HG03095 (cell line): ENCODE measurements at regions not wholly inside any gene's neighbourhood (a gene's known extent, or its start where the extent isn't known, plus 50 kb on each side); places are given as distances from the start of the nearest gene placed in this dataset.

Experiments
- ATAC-seq: cut with Tn5 transposase; IDR thresholded peaks from one replicate; pipeline ENCODE4 v1.9.1; 2021; ENCODE audit warnings: moderate library complexity; ENCODE audit not compliant: unreplicated experiment

GRCh38 chr17:69943058-69943457 lies 132.0 kb upstream of the KCNJ16 start:
- ATAC-seq, result no peak

DNA sequence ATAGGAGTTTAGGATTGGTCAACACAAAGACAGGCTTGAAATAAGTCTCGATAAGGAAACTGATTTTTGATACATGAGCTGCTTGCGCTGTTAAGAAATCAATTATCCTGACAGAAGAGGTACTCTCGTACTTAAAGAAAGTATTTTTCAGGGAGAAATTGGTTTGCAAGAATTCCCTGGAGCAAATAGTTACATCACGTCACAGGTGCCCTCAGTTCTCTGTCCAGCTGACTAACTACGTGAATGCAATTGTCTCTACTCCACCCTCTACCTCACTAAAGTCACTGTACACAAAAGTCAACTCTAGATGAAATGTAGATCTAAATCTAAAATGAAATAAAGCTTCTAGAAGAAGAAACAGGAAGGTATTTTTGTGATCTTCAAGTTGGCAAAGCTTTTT lies 130.6 kb upstream of the KCNJ16 start:
- ATAC-seq, result no peak

GRCh38 chr17:69945698-69946185 lies 129.3 kb upstream of the KCNJ16 start:
- no peak for ATAC-seq

- ATAC-seq, result no peak
Measured at GRCh38 chr17:69947027-69947759, 127.8 kb upstream of the KCNJ16 start.

DNA sequence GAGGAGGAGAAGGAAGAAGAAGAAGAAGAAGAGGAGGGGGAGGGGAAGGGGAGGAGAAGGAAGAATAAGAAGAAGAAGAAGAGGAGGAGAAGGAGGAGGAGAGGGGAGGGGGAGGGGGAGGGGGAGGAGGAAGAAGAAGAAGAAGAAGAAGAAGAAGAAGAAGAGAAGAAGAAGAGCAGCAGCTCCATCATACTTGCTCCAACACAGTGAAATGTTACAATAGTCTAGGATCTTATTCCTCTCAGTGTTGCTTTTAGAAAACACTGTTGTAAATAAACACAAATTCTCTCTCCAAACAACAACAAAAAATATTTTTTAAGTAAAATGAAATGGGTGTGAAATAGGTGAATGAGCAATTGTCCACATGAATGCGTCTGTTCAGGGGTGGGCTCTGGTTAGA lies 126.6 kb upstream of the KCNJ16 start:
- no peak for ATAC-seq

GRCh38 chr17:69949496-69949895 lies 125.5 kb upstream of the KCNJ16 start:
- no peak for ATAC-seq

GRCh38 chr17:69949973-69950695 lies 124.9 kb upstream of the KCNJ16 start:
- ATAC-seq, result no peak

DNA sequence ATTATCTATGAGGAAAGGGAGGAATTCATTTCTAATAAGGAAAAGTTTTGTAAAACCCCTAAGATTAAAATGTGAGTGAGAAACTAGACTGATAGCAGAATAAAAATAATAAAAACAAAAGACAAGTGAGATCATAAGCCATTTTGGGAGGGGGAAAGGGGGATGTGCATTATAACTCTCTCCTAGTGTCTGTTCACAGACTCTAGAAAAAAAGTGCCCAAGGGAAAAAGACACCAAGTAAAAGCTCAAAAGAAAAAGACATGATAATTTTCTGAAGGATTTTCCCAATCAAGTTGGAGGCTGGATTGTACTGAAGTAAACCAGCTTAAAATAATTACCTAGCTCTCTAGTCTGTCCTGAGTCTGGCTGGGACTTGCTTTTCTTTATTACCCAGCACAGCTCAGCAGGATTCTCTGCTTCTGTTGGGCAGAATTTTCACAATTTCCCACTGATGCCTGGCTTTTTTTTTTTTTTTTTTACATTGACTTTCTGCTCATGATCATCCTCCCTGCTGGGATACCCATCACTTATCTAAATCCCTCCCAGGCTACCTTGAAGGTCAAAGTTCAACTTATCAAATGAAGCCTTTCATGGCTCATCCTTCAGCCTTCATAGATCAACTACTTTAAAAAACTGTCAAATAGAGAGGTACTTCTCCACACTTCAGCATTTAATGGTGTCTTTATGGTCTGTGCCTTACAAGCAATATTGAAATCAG lies 124.2 kb upstream of the KCNJ16 start:
- no peak for ATAC-seq

DNA sequence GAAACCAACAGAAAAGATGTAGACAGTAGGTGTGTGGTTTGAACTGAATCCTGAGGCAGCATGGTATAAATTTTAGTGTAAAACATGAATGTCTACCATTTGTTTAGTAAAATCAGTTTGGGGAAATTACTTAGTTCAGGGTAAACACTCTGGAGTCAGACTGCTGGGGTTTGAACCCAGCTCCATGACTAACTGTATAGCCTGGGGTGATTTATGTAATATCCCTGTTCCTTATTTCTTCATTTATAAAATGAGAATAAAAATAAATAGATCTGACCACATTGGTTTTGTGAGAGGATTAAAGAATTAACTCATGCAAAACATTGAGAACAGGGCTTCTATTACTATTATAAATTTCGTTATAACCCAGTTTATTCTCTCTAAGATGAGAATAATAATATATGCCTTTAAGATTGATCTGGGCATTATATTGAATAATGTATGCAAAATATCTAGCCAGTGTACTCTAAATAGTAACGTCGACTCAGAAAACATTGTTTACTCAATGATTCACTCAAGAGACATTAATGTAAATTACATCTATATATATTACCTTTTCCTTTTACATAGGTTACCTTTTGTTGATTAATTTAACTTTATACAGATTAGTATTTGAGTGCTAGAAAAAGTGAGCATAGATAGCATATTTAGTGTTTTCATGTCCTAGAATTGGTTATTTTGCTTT lies 120.6 kb upstream of the KCNJ16 start:
- ATAC-seq, result no peak

- ATAC-seq, result no peak
Measured at GRCh38 chr17:69958063-69958462, 117.0 kb upstream of the KCNJ16 start.

GRCh38 chr17:69959283-69959682 lies 115.7 kb upstream of the KCNJ16 start:
- ATAC-seq, result no peak

- ATAC-seq, result no peak
Measured at GRCh38 chr17:69960755-69961154, 114.3 kb upstream of the KCNJ16 start.

DNA sequence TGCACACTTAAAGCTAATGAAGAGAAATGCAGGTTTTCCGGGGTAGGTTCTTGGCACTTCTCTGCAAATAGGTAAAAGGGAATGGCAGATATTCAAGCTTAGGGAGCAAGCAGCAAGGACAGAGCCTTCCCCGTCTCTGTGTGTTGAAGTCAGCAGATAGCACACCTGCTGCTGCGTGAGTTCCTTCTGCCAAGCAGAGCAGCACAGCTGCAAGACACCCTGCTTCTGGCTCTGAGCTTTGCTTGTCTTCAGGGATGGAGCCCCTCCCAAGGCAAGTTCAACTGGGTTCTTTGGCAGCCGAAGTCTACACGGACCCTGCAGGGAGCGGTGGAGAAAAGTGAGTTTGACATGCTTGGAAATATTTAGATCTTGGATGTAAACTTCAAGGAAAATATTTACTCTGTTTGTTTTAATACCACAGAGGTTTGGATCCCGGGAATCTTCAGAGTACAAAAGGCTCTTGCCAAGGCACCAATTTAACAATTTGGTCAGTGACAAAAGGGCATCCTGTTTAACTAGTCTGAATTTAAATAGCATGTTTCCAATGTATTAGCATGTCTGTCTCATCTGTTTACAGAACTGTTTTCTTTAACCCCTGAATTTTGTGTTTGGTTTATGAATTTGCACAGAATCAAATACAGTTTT lies 113.4 kb upstream of the KCNJ16 start:
- ATAC-seq, result no peak

GRCh38 chr17:69962436-69962995 lies 112.5 kb upstream of the KCNJ16 start:
- ATAC-seq, result no peak

DNA sequence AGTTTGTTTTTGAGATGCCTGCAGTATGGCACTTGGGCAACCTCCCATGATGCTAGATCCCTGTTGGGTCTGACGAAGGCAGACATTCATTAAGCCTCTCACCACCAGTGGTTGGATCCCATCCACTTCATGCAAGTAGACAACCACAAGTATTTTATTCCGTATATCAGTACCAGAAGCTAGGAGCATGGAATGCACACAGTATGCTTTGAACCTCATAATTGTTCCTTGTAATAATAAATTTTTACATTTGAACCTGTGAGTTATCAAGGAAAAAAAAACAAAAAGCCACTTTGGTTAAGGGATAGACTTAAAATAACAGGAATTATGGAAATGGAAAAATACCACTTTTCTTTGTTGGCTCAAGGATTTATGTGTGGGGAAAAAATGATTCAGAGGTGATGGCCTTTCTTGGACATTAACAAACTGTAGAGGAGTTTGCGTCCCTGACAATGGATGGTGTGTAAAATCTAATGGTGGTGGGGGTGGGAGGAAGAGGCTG lies 107.1 kb upstream of the KCNJ16 start:
- no peak for ATAC-seq

DNA sequence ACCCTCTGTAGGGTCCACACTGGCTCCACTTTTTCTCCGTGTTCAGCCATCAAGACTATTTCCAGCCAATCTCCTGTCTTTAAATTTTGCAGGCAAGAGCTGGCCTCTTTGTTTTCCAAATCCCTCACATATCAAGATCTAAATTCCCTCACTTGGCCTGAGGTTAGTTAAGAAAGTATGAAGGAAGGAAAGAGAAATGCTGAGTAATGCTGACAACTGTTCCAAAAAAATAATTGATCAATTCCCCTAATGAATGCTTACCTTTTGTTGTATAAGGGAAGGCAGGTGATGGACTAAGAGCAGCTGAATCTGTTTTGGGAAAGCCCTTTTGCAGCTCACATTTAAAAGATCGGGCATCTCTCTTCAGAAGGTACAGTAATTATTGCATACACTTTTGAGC lies 105.1 kb upstream of the KCNJ16 start:
- ATAC-seq, result no peak

DNA sequence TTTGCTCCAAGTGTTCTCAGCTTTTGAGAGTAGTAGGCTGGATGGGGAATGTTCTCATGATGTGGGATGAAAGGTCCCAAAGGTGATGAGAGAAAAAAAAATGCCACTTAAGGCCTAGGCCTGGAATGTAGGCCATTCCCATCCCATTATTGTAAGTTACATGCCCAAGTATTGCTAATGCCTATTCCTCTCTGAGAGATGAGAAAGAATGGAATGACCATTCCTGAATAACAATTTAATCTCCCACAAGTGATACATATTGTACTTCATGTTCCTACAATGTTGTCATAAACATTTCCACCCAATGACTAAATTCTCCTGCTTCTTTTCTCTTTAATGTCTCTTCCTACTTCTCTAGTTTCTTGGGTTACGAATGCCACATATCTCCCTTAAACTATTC lies 102.8 kb upstream of the KCNJ16 start:
- ATAC-seq, result no peak

DNA sequence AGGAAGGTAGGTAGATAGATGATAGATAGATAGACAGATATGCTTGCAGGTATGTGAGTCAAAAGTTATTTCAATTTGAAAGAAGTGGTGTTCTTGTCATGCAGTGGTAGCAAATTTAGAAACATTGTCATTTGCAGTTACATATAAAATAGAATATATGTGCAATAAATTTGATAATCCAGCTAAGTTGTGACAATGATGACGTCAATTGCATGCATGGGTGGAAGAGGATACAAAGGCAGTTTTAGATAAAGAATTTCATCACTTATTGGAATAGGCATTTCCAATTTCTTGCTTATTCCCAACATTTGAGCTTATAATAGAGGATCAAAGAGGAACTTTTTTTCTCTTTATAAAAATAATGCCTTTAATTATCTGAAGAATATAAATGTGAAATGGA lies 99.2 kb upstream of the KCNJ16 start:
- no peak for ATAC-seq

- no peak for ATAC-seq
Measured at GRCh38 chr17:69978056-69978646, 96.9 kb upstream of the KCNJ16 start.

DNA sequence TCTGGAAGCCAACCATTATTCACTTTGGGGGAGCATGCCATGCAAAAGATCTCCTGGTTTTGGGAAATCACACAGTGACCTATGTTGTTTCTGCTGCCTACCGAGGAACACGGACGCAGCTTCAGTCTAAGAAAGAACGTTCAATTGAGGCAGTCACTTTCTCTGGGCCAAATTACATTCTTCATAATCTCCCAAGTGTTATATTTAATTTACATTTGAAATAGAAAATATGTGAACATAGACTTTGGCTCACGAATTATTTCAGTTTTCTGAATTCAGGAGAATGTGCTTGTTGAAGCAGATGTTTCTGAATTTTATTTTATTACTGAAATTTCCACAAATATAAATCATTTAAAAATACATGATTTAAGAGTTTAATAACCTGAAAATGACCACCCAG lies 93.6 kb upstream of the KCNJ16 start:
- ATAC-seq, result no peak
